NCI-H1105 (cell line): ENCODE measurements at regions not wholly inside any gene's neighbourhood (a gene's known extent, or its start where the extent isn't known, plus 50 kb on each side); places are given as distances from the start of the nearest gene placed in this dataset.
A peak's percentile ranks its signal among the peaks of the same experiment; 100 is the strongest.
"Not testable (repeated sequence)": the region's sequence is repeated elsewhere in the genome, so short reads cannot be mapped to it uniquely, and the experiment has no call there.

Experiments
- DNase-seq: peaks from one replicate; lab custom pipeline; 2025; lab: John Stamatoyannopoulos, UW

GRCh38 chr22:22810018-22810427 is 77.6 kb upstream of the IGLL5 start:
- DNase-seq: peak; percentile 42

- DNase-seq: no peak
Observed at GRCh38 chr22:22810471-22810870, 77.1 kb upstream of the IGLL5 start.

GRCh38 chr22:22811016-22812009 is 76.3 kb upstream of the IGLL5 start:
- no peak for DNase-seq

- no peak for DNase-seq
Observed at GRCh38 chr22:22812031-22812905, 75.3 kb upstream of the IGLL5 start.

GRCh38 chr22:22813126-22814075 is 74.2 kb upstream of the IGLL5 start:
- DNase-seq: no peak

GRCh38 chr22:22814666-22815396 is 72.8 kb upstream of the IGLL5 start:
- DNase-seq: no peak

- DNase-seq: no peak
Observed at GRCh38 chr22:22815397-22816170, 72.0 kb upstream of the IGLL5 start.

GRCh38 chr22:22816171-22816514 is 71.5 kb upstream of the IGLL5 start:
- no peak for DNase-seq

- DNase-seq: no peak
Observed at GRCh38 chr22:22816766-22817410, 70.7 kb upstream of the IGLL5 start.

- no peak for DNase-seq
Observed at GRCh38 chr22:22817468-22818201, 70.0 kb upstream of the IGLL5 start.

GRCh38 chr22:22818202-22818538 is 69.4 kb upstream of the IGLL5 start:
- no peak for DNase-seq

GRCh38 chr22:22818861-22819855 is 68.5 kb upstream of the IGLL5 start:
- DNase-seq: no peak

GRCh38 chr22:22820076-22820475 is 67.5 kb upstream of the IGLL5 start:
- DNase-seq: no peak

GRCh38 chr22:22820626-22821025 is 67.0 kb upstream of the IGLL5 start:
- no peak for DNase-seq

GRCh38 chr22:22821340-22821739 is 66.3 kb upstream of the IGLL5 start:
- DNase-seq: no peak

- DNase-seq: no peak
Observed at GRCh38 chr22:22822106-22822505, 65.5 kb upstream of the IGLL5 start.

- not testable (repeated sequence) for DNase-seq
Observed at GRCh38 chr22:22822553-22822952, 65.1 kb upstream of the IGLL5 start.
